ENCODE measurements at regions not wholly inside any gene's neighbourhood (a gene's known extent, or its start where the extent isn't known, plus 50 kb on each side); places are given as distances from the start of the nearest gene placed in this dataset.
"Not testable (repeated sequence)": the region's sequence is repeated elsewhere in the genome, so short reads cannot be mapped to it uniquely, and the experiment has no call there.

DNA sequence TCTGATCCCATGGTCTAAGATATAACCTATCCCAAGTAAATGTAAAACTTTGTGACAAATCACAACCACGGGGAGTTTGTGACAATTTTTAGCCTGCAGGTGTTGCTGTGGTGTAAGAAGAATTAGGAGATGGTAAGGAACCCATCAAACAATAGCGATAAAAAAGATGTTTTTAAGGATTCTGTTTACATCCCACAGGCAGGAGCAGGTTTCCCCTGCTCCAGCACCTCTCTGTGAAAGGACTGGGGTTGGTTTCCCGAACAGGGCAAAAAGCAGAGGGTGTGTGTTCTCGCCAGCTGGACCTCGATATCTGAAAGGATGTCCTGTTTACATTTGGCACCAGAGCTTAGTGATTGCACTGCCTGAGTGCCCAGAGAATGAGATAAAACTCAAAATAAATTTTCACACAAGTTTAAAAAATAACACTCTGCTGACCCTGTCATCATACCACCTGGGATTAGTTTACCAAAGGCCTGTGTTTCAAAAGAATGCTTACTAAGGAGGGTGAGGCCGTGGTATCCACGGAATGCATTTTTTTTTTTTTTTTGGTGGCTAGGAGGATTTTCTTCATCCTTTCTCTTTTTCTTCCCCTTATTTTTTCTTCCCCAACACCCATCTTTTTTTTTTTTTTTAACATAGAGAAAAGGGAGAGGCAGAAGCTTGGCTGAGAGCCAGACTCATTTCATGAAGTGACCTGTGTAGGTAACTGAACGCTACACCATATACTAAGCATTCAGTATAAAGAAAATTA, 151.8 kb upstream of the DPH6 start:
- DNase-seq, result no peak

DNA sequence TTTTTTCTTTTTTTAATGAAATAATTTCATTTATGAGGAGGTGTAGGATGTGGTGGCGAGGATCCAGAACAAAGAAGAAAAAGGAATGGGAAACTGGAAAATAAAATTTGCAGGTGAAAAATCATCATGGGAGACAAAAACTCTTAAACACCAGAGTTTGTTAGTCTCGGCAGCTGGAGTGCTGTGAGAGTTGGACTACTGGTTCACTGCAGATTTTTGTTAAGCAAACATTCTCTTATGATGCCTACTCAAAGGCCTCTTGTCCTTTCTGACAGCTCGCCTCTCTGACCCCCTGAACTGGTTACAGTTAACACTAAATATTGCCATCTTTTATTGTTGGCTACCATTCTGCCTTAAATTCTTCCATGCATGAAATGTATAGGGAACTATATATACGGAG, 152.4 kb upstream of the DPH6 start:
- no peak for DNase-seq

DNA sequence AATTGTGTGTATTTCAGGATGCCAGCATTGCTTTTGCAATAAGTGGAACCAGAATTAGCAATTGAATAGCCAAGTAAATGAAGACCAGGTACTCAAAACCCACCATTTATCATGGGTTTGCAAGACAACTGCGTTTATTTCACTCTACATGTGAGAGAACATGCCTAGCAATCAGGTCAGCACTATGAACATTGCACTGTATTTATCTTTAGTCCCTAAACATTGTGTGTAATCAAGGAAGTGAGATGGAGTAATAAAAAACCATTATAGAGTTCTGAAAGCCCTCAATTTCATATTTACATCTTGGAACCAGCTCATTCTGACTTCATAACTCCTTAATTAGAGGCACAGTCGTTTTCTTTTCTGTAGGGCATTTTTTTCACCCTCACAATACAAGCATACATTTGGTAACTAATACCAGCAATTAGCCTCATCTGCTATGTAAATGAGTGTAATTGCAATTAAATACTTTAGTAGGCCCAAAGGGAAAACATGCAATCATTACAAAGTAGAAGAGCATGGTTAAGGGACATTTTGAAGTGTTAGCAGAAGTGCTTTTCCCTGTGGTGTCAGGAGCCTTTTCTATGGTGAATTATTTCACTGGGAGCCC, 153.1 kb upstream of the DPH6 start:
- no peak for DNase-seq

DNA sequence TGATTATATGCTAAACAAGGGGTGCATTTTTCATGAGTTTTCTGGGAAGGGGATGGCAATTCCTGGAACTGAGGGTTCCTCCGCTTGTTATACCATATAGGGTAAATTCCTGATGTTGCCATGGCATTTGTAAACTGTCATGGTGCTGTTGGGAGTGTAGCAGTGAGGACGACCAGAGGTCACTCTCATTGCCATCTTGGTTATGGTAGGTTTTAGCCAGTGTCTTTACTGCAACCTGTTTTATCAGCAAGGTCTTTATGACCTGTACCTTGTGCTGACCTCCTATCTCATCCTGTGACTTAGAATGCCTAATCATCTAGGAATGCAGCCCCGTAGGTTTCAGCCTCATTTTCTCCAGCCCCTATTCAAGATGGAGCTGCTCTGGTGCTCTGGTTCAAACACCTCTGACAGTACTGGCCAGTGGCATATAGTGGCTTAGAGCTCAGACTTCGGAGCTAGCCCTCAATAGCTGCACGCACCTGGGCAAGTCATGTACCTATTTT, 154.2 kb upstream of the DPH6 start:
- not testable (repeated sequence) for DNase-seq

DNA sequence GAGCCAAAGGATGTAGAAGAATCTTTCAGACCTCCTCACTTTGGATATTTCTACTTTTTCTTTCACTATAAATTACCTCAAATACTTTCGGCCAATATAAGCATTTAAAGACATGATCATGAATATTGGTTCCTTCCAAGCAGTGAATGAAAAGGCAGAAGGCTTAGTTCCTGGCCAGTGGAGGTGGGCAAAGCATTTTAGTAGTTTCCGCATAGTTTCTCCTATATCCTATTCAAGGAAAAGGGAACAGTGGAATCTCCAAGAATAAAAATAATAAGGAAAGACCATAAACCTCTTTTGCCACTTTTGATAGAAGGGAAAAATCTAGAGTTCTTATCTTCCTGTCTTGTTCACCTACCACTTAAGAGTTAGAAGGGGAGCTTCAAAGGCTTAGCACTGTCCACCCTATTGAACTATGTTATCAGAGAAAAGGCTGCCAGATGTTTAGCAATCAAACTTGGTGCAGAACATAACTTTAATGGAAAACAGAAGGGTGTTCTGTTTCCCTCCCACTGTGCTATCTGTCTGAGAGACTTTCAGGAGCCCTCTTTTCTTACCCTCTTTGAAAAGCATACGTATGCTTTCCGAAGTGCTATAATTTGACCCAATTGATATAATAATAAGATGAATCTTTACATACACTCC, 155.6 kb upstream of the DPH6 start:
- no peak for DNase-seq

DNA sequence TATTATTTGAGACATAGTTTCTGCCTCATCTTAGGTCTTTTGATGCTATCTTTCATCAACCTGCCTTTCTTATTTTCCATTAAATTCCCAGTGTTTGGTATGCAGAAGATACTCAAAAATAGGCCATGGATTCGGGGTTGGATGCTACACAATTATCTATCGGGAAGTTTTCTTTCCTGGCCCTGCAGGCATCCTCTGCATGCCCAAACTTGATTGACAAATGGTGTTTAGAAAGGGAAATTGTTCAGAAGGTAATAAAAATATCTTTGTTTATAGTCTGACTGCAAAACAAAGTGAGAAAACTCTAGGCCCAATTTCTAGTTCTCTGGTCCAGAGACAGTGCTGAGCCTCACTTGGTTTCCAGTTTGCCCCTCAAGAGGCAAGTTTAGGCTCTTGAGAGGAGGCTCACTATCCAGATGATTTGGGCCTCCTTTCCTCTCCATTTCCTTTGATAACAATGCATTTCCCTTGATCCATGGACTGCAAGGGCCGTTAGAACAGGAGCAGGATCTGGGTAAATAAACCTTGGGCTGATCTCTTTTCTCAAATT, 157.1 kb upstream of the DPH6 start:
- DNase-seq, result no peak

DNA sequence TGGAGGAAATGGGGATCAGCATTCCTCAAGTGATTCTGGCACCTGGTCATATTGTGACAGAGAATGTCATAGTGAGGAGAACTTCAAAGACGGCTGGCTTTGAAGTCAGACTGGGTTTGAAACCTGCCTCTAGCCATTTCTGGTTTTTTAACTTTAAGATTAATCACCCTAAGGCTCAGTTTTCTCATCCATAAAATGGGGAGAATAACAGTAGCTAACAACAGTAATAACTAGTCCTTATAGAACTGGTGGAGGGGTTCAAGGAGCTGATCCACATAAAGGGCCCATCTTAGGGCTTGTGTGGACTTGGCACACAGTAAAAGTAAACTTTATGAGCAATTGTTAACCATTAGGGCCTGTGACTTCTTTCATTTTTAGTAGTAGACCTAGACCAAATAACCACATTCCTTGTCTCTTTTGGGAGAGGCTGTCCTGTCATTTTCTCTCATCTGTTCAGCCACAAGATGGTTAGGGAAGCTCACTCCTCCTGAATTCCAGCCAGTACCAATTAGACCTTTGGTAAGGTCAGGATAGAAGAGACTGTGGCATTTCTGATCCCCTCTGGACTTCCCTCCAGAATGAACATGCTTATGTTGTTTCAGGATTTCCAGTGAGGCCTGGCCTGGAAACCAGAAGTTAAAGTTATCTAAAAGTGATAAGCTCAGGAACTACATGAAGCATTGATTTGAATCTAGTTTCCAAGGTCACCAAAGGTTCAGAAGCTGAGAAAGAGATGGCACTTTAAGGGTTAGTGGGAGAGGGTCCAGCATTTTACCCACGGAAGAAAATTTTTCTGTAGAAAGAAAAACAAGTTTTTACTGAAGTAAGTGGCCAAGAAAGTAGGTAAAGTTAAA, 159.3 kb upstream of the DPH6 start:
- DNase-seq, result no peak

DNA sequence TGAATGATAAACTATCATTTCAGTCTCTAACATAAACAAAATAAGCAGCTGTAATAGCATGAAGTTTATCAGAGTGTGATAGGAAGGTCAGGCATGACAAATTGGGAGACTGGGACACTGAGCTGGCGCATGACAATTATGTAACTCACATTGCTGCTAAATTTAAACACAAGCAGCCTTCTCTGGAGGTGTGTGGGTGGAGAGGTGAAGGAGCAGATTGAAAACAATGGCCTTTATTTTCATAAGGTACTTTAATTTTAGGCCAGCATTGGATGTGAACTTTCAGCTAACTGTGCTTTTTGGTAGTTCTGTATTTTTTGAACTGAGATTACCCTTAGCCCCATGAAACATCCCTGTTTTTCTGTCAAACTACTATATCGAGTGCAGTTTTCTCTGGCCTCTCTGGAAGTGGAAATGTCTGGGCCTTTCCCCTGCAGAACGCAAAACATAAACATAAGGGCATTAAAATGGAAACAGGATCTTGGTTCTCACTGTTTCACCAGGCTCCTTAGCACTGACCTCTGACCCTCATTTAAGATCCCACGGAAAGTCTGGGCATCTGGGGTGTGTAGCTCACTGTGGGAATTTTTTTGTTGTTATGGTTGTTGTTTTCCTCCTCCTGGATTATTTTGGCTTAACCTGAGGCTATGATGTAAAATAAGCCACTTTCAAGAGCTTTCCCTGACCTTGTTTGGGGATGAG, 160.1 kb upstream of the DPH6 start:
- DNase-seq, result no peak

DNA sequence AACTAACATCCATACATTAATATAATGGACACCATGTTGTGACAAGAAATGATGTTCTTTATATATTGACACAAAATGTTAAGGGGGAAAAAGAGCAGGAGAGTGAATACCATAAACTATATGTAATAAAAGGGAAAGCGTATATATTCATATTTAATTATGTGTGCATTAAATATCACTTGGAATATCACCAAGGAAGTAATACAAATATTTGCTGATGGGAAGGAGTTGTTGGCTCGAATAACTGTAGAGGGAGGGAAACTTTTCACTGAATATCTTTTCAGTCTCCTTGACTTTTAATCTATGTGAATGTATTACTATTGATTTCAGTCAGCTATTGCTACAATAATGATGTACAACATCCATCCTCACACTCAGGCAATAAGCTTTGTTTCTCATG, 167.0 kb upstream of the DPH6 start:
- no peak for DNase-seq

DNA sequence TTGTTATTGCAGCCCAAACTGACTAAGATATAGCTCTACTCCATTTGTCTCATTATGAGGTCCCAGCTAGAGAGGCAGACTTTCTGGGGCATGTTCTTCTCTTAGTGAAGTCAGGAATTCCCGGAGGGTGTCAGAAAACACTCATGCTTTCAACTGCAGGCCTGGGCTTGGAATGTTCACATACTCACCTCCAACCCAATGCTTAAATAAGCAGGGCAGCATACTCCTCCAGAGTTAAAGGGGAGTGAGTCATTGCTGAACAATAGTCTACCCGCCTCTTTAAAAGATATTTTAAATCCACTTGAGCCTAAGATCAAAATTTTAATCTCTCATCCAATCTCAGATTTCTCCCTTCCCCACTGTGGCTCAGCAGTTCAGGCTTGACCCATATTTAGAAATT, 167.8 kb upstream of the DPH6 start:
- no peak for DNase-seq

DNA sequence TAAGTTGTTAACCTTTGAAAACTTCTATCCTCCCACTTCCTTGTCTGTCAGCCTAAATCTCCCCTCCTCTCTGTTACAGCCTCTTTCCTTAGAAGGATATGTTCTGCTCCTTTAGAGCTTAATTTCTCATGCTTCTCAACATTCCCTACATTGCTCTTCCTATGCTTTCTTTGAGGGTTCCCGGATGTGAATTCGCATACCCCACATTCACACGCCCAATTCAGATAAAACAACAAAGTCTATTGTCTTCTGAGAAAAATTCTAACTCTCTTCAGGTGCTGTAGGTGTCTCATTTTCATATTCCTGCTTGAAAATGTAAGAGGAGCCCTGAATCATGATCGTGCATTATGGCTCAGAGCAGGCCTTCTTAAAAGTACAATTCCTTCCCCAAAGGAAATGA, 171.8 kb upstream of the DPH6 start:
- DNase-seq, result no peak

DNA sequence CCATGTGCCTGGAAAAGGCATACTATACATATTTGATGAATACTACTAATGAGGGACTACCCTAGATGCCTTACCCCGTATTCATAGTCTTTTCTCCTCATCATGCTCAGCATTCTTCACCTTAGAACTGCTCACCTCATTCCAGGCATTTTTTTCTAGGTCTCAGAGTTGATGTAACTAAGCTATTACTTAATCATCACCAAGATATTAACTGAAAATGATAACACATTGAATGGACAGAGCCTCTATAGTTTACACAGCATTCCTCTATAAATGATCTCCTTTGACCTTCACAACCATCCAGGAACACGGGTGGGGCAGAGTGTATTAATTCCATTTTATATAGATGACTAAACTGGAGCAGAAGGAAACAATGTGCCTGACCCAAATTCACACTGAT, 174.1 kb upstream of the DPH6 start:
- no peak for DNase-seq

DNA sequence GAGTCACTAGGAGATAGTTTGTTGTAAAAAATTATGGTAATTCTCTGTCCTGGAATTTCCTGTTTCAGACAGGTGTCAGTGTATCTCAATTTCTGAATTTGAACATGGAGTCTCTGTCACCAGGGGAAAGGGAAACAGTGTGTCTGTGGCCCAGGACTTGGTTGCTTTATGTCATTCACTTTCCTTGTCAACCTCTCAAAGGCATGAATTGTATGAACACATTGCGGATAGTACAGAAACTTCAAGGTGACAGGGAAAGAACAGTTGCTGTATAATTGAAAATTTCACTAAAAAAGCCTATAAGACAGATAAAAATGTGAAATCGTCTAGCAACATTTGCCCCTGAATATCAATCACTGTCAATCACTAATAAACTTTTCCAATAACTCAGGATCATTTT, 175.0 kb upstream of the DPH6 start:
- no peak for DNase-seq

DNA sequence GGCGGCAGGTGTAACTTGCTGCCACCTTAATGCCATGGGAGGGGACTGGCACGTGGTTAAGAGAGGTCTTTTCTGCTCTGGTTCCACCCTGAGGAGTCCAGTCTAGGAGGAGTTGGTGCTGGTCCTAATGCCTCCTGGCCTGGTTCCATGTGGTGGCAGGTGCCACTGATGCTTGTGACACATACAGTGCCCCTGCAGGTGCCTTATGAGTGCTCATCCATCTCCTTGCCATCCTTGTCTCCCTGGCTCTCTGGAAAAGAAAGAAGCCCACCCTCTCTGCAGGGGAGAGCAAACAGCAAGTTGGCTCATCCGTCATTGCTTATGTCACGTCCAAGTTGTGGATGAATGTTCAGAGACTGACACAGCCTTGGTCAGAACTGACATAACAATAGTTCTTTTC, 175.8 kb upstream of the DPH6 start:
- no peak for DNase-seq

DNA sequence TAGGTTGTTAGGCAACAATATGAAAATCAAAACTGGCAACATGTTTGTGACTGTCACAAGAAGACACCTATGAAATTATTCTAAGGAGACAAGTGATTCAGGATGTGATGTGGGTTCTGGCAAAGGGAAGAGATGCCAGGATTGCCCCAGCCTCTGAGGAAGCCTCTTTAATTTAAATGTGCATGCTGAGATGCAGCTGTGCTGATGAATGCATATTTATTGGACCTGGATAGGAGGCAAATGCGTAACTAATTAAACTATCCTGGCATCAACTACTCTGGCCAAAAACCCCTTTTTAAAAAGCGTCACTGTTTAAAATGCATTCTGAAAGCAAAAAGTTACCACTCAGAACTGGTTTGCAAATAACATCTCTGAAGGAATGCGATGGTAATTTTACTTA, 176.5 kb upstream of the DPH6 start:
- DNase-seq, result no peak

DNA sequence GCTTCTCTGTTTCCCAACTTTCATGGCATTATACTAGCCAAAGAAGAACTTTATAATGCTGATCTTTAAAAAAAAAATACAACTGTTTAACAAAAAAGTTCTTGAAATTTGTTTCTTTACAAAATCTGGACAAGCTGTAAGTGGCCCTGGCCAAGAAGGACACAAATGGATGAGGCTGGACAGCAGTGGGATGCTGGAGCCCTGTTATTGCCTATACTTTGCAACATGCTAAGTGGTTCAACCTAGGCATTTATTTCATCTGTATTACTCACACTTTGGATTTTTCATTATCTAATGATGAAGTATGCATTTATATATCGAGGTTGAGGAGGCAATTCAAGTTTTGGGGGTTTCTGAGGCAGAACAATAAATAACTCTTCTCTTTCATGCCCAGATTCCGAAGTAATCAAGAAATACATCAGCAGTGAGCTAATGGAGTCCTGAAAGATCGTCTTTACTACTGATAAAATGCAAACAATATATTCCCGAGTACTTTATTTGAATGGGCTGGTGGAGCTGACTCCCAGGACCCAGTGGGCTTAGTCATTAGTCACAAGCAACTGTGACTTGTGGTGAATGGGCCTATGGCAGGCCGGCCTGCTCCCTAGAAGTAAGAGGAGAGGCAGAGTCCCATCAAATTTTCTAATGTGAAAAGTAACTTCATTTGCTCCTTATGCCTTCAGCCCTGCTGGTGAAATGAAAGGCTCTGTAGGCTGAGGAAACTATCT, 177.3 kb upstream of the DPH6 start:
- DNase-seq, result no peak

DNA sequence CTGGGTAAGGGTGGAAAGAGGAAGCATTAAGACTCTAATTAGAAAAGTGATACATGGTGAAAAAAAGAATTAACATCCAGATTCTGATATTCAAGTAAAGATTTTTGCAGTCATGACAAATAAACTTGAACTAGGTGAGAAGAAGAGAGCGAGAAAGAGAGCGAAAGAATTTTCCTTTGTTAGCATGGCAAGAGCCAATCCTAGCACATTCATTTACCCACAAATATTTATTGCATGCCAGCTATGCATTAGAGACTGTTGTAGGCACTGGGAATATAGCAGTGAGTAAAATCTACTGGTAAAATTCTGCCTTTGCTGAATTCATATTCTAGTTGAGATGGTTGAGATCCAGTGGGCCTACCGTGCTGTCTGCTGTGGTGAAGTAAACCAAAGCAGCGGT, 177.9 kb upstream of the DPH6 start:
- no peak for DNase-seq

DNA sequence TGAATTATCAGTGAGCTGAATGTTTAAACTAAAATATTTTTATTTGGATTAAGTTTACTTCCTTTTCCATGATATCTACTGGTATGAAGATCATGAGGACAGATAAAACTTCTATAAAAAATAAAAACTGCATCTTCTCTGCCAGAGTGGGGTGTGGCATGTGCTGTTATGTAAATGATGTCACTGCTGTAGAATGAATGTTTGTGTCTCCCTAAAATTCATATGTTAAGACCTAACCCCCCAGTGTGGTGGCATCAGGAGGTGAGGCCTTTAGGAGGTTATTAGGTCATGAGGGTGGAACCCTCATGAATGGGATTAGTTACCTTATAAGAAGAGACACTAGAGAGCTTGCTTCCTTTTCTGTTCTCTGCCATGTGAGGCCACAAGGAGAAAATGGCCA, 178.7 kb upstream of the DPH6 start:
- DNase-seq, result no peak

DNA sequence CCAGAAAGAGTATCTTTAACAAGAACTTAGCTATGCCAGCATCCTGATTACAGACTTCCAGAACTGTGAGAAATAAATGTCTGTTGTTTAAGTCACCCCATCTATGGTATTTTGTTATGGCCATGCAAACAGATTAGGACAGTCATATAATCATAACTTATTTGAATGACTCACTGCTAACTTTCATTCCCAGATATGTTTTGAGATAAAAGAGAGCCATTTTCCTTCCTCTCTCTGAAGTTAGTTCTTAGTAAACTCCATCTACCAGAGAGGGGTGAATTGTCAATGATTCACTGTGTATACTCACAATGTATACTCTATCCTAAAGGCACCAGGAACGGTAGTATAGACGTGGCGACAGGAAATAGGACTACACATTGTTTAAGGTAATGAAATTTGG, 179.4 kb upstream of the DPH6 start:
- DNase-seq, result no peak

DNA sequence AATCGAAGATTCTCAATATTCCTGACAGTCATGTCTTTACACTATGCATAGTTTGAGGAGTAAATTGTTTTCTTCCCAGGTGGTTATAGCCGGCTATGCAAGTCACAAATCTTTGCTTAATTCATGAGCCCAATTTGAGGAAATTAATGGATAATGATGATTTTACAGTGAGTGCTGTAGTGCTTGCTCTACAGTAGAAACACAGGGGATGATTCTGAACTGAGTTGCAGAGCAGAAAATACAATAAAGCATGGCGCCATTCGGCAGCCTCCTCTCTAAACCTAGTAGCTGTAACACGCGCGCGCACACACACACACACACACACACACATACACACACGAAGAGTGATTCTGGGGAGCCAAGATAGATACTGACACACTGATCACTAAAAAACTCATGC, 181.7 kb upstream of the DPH6 start:
- no peak for DNase-seq

DNA sequence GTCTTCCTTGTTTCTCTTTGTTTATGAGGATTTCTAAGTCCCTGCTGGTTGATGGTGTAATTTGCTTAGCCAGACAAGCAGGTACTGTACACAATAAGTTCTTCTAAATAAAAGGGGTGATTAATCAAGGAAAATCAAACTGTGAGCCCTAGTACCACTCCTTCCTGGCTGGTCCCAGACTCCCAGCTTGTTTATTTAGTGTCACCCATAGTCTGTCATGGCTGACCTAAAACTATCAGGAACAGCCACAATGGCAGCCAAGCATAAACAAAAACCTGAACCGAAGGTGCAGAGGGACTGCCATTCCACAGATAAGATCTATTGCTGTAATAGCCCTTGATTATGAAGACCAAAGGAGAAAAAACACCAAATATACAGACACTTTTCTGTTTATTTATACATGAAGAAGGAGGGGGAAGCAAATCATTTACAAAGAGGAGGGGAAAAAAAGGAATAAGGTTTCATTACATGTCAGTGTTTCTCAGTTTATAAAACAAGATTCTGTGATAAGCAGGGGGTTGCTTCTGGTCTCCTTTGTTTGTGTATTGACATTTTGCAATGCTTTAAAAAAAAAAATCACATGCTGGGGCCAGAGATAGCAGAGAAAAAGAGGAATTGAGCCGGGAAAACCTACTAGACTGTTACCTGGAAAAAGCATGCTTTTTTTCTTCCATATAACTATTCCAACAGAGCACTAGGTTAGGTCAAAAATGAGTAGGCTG, 182.4 kb upstream of the DPH6 start:
- DNase-seq, result no peak
